AG10803 (cell line): ENCODE measurements at regions not wholly inside any gene's neighbourhood (a gene's known extent, or its start where the extent isn't known, plus 50 kb on each side); places are given as distances from the start of the nearest gene placed in this dataset.

Source experiments
- DNase-seq: peaks from one replicate; pipeline ENCODE4 v3.0.0; 2010; ENCODE audit warnings: low read depth
- H3K4me3 ChIP-seq: 2 replicates; pipeline ENCODE4 v1.5.1; 2011; ENCODE audit warnings: mild to moderate bottlenecking, low read length, control low read depth
- TF ChIP-seq, protein P1 (sequence below): conservative IDR thresholded peaks from 2 replicates; pipeline ENCODE4 v1.5.1; 2011; ENCODE audit warnings: mild to moderate bottlenecking, low read length, control low read depth, inconsistent platforms

DNA sequence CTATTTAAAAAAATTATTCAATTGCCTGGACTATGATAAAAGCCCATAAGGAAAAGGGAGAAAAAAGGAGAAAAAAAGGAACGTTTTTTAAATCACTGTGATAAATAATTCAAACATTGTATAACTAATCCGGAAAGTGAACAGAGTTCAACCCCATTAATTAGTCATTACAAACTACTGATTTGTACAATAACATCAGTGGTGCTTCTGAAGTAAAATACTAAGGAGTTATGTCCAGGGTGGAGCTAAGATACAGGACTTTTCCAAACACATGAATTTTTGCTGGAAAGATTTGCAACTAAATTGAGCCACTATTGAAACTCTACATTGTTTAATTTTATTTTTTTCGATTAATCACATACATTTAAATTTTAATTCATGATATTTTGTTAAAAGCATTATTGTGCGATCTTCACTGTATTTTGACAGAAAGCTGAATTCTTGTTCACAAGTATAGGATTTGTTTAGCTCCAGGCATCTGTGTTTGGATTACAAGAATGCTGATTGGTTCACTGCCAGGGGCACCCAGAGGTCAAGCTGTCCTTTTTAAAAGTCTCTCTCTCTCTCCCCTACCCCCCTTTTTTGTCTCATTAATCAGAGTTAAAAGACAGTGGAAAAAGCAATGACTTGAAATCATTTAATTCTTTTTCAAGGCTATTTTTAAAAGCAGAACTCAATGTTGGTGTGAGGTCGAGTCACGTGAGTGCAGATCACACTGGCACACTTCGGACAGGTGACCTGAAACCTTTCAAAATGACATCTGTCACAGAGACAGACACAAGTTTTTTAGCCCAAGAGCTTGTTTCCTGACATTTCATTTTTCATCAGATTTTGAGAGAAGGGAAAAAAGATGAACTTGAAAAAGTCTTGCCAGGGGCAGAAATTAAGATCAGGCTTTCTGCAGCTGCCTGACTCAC, 387.3 kb downstream of the NR2F1-AS1 start:
- H3K4me3 ChIP-seq, result no peak overlapping the region
- DNase-seq, result peak; percentile 18
- TF ChIP-seq, protein P1, sequence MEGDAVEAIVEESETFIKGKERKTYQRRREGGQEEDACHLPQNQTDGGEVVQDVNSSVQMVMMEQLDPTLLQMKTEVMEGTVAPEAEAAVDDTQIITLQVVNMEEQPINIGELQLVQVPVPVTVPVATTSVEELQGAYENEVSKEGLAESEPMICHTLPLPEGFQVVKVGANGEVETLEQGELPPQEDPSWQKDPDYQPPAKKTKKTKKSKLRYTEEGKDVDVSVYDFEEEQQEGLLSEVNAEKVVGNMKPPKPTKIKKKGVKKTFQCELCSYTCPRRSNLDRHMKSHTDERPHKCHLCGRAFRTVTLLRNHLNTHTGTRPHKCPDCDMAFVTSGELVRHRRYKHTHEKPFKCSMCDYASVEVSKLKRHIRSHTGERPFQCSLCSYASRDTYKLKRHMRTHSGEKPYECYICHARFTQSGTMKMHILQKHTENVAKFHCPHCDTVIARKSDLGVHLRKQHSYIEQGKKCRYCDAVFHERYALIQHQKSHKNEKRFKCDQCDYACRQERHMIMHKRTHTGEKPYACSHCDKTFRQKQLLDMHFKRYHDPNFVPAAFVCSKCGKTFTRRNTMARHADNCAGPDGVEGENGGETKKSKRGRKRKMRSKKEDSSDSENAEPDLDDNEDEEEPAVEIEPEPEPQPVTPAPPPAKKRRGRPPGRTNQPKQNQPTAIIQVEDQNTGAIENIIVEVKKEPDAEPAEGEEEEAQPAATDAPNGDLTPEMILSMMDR, result no peak

DNA sequence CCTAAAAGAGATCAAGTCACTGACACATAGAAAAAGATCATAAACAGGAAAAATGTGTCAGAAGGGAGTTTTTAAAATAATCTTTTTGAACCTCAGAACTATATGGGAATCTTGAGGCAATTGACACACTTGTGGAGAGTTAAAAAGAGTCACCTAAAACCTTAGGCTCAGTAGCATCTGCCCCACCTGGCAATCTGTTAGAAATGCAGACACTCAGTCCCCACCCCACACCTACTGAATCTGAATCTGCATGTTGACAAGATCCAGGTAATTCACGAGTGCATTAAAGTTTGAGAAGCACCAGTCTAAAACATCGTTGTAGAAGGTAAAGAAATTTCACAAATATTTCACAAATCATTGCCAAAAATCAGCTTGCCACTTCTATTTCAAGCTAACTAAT, 388.3 kb downstream of the NR2F1-AS1 start:
- TF ChIP-seq, protein P1, result no peak
- H3K4me3 ChIP-seq, result no peak overlapping the region
- no peak for DNase-seq

DNA sequence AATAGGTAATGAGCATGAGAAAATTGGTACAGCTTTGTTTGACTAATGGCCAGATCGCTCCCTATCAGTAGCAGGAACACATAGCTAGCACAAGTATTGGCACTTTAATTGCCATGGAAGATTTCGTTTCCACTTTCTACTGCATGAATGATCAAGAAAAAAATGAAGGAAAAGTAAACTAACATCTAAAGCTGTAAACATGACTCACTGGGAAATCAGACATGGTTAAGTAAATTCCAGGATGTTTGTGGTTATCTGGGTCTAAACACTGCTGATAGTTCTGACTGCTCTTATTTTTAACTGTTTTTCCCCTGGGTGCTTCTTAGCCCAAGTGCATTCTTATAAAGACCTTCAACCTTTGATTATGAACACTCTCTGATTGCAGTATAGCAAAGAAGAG, 388.9 kb downstream of the NR2F1-AS1 start:
- DNase-seq, result peak; percentile 87
- TF ChIP-seq, protein P1, result no peak
- H3K4me3 ChIP-seq, result no peak overlapping the region

DNA sequence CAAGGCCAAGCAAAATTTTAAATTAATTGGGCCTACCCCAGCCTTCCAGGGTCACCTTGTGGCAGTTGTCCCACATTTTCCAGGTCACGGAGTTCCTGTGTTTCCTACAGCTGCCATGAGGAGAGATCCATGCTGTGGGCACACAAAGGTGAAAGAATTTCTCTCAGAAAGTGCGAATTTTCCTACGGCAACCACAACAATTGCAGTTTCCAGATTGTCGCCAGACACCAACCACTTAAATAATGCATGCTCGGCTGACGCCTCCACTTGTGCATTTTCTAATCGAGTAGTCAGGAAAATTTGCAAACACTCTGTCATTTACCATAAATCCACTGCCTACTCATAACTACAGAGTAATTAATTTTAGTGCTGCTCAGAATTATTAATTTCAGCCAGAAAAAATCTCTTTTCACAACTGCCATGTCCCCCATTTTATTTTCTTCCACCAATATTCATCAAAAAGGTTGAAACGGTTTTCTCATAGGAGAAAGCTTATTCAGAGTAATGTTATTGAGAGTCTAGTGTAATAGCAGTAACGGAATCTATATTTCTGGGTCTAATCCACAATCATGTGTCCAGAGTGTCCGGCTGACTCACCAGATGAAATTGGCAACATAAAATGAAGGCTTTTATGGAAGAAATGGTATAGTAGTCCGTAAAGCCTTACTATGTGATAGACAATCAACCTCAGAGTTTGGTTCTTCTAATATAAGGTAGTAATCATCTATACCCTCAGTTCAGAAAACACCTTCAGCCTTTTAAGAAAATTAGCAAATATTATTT, 389.8 kb downstream of the NR2F1-AS1 start:
- TF ChIP-seq, protein P1, result no peak
- DNase-seq, result no peak
- no peak overlapping the region for H3K4me3 ChIP-seq

DNA sequence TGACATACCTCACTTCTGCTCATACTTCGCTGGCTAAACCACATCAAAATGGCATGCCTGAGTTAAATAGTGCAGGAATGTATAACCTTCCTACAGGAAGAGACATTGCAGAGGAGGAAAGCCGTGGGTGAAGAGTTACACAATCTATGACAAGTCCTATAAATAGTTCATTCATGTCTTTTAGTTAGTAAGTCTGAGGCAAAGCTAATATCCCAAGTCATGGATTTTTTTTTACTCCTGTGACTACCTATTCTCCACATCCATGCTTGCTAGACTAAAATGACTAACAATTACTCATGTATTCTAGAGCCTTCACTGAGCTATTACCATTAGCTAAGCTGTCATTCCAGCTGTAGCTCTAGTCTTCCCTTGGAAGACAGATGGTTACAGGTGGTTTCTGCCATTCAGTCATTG, 391.3 kb downstream of the NR2F1-AS1 start:
- TF ChIP-seq, protein P1, result no peak
- no peak overlapping the region for H3K4me3 ChIP-seq
- DNase-seq, result peak; percentile 86

DNA sequence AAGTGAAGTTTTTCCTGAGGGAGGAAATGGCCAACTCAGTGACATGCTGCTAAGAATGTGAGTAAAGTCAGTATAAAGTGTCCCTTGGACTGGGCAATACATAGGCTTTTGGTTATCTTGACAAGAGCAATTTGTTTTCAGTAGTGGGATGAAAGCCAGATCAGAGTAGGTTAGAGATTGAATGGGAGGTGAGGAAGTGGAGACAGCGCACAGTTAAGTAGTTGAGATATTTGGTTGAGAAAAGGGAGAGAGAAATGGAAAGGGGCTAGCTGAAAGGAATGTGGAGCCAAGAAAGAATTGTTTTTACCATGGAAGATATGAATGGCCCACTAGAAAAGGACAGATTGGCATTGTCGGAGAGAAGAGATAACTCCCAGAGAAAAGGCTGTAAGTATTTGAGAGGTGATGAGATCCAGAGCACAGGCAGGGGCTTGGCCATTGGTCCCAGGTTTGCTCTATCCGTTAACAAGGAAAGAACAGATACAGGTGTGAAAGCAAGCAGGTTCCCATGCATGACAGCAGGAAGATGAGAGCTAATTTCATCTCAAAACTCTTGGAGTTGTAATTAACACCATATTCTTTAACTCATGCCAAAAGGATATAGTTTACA, 392.0 kb downstream of the NR2F1-AS1 start:
- DNase-seq, result no peak
- TF ChIP-seq, protein P1, result no peak
- H3K4me3 ChIP-seq, result no peak overlapping the region
